Skeletal muscle satellite cell (primary cell): ENCODE measurements at regions not wholly inside any gene's neighbourhood (a gene's known extent, or its start where the extent isn't known, plus 50 kb on each side); places are given as distances from the start of the nearest gene placed in this dataset.
"Not testable (repeated sequence)": the region's sequence is repeated elsewhere in the genome, so short reads cannot be mapped to it uniquely, and the experiment has no call there.

ENCODE experiments used
- H3K27me3 ChIP-seq: 2 replicates; pipeline ENCODE4 v1.7.0; 2013; ENCODE audit warnings: low read length; ENCODE audit not compliant: control insufficient read depth, insufficient read depth
- H3K36me3 ChIP-seq: 2 replicates; pipeline ENCODE4 v1.7.0; 2013; ENCODE audit warnings: mild to moderate bottlenecking, control low read depth, low read length; ENCODE audit not compliant: insufficient read depth
- H3K4me1 ChIP-seq: 2 replicates; pipeline ENCODE4 v1.7.0; 2013; ENCODE audit warnings: low read length; ENCODE audit not compliant: control insufficient read depth, insufficient read depth
- H3K4me2 ChIP-seq: 2 replicates; pipeline ENCODE4 v1.7.0; 2013; ENCODE audit warnings: mild to moderate bottlenecking, low read length
- H3K4me3 ChIP-seq: 2 replicates; pipeline ENCODE4 v1.7.0; 2013; ENCODE audit warnings: low read length
- H3K9ac ChIP-seq: 2 replicates; pipeline ENCODE4 v1.7.0; 2013; ENCODE audit warnings: mild to moderate bottlenecking, low read depth, low read length, moderate library complexity
- H3K9me3 ChIP-seq: replicated peaks from 2 replicates; pipeline ENCODE4 v1.7.0; 2013; ENCODE audit warnings: mild to moderate bottlenecking, control low read depth, low read length

GRCh38 chr3:30320392-30320791 is 286.0 kb upstream of the TGFBR2 start:
- Histone ChIP-seq H3K4me2 (no peak overlapping the region), H3K9me3 (no peaks in the 10 kb centered on the region), H3K4me3 (no peak overlapping the region), H3K4me1 (peaks cover 12% of the 10 kb centered on the region), H3K36me3 (no peaks in the 10 kb centered on the region), H3K27me3 (no peaks in the 10 kb centered on the region), H3K9ac (no peak overlapping the region)

- no peak overlapping the region for H3K4me2 ChIP-seq
- H3K36me3 ChIP-seq, result no peaks in the 10 kb centered on the region
- no peak overlapping the region for H3K9ac ChIP-seq
- H3K27me3 ChIP-seq, result no peaks in the 10 kb centered on the region
- H3K4me1 ChIP-seq, result peaks cover 6% of the 10 kb centered on the region
- no peak overlapping the region for H3K4me3 ChIP-seq
- H3K9me3 ChIP-seq, result no peaks in the 10 kb centered on the region
Measured at GRCh38 chr3:30321065-30321464, 285.3 kb upstream of the TGFBR2 start.

- H3K9ac ChIP-seq, H3K4me3 ChIP-seq, H3K9me3 ChIP-seq, H3K4me1 ChIP-seq, H3K36me3 ChIP-seq, H3K4me2 ChIP-seq, H3K27me3 ChIP-seq: not testable (repeated sequence)
Measured at GRCh38 chr3:30323649-30324048, 282.8 kb upstream of the TGFBR2 start.

GRCh38 chr3:30324587-30324986 is 281.8 kb upstream of the TGFBR2 start:
- peak overlapping the region; percentile 15 for H3K4me2 ChIP-seq
- H3K4me3 ChIP-seq, result no peak overlapping the region
- no peaks in the 10 kb centered on the region for H3K36me3 ChIP-seq
- H3K9me3 ChIP-seq, result no peaks in the 10 kb centered on the region
- peak overlapping the region; percentile 67 for H3K9ac ChIP-seq
- H3K27me3 ChIP-seq, result no peaks in the 10 kb centered on the region
- H3K4me1 ChIP-seq, result peaks cover 8% of the 10 kb centered on the region

GRCh38 chr3:30327976-30328375 is 278.4 kb upstream of the TGFBR2 start:
- not testable (repeated sequence) for H3K4me2 ChIP-seq, H3K9me3 ChIP-seq, H3K4me3 ChIP-seq, H3K27me3 ChIP-seq, H3K36me3 ChIP-seq, H3K9ac ChIP-seq
- peaks cover 14% of the 10 kb centered on the region for H3K4me1 ChIP-seq

- H3K4me1 ChIP-seq, result peaks cover 19% of the 10 kb centered on the region
- H3K36me3 ChIP-seq, H3K9ac ChIP-seq, H3K9me3 ChIP-seq, H3K4me2 ChIP-seq, H3K4me3 ChIP-seq, H3K27me3 ChIP-seq: not testable (repeated sequence)
Measured at GRCh38 chr3:30328935-30329334, 277.5 kb upstream of the TGFBR2 start.

GRCh38 chr3:30331519-30331918 is 274.9 kb upstream of the TGFBR2 start:
- Histone ChIP-seq H3K9ac (no peak overlapping the region), H3K9me3 (no peaks in the 10 kb centered on the region), H3K4me3 (no peak overlapping the region), H3K4me1 (peaks cover 18% of the 10 kb centered on the region), H3K4me2 (no peak overlapping the region), H3K36me3 (no peaks in the 10 kb centered on the region), H3K27me3 (no peaks in the 10 kb centered on the region)

GRCh38 chr3:30332196-30333021 is 274.0 kb upstream of the TGFBR2 start:
- H3K4me2 ChIP-seq, result no peak overlapping the region
- no peaks in the 10 kb centered on the region for H3K9me3 ChIP-seq
- H3K27me3 ChIP-seq, result no peaks in the 10 kb centered on the region
- H3K4me1 ChIP-seq, result peaks cover 17% of the 10 kb centered on the region
- H3K9ac ChIP-seq, result no peak overlapping the region
- no peaks in the 10 kb centered on the region for H3K36me3 ChIP-seq
- no peak overlapping the region for H3K4me3 ChIP-seq

- Histone ChIP-seq H3K4me1 (peaks cover 17% of the 10 kb centered on the region), H3K4me3 (no peak overlapping the region), H3K36me3 (no peaks in the 10 kb centered on the region), H3K27me3 (no peaks in the 10 kb centered on the region), H3K9me3 (no peaks in the 10 kb centered on the region), H3K4me2 (no peak overlapping the region), H3K9ac (no peak overlapping the region)
Measured at GRCh38 chr3:30333143-30333542, 273.3 kb upstream of the TGFBR2 start.

- no peak overlapping the region for H3K4me3 ChIP-seq
- H3K27me3 ChIP-seq, result no peaks in the 10 kb centered on the region
- H3K4me1 ChIP-seq, result peaks cover 17% of the 10 kb centered on the region
- no peaks in the 10 kb centered on the region for H3K36me3 ChIP-seq
- H3K9me3 ChIP-seq, result no peaks in the 10 kb centered on the region
- no peak overlapping the region for H3K9ac ChIP-seq
- H3K4me2 ChIP-seq, result no peak overlapping the region
Measured at GRCh38 chr3:30333903-30334302, 272.5 kb upstream of the TGFBR2 start.

GRCh38 chr3:30340500-30340899 is 265.9 kb upstream of the TGFBR2 start:
- Histone ChIP-seq H3K9me3 (no peaks in the 10 kb centered on the region), H3K36me3 (no peaks in the 10 kb centered on the region), H3K4me1 (peaks cover 41% of the 10 kb centered on the region), H3K4me3 (no peak overlapping the region), H3K4me2 (no peak overlapping the region), H3K27me3 (no peaks in the 10 kb centered on the region), H3K9ac (no peak overlapping the region)

- H3K4me3 ChIP-seq, result no peak overlapping the region
- H3K9me3 ChIP-seq, result no peaks in the 10 kb centered on the region
- no peaks in the 10 kb centered on the region for H3K27me3 ChIP-seq
- H3K9ac ChIP-seq, result no peak overlapping the region
- no peaks in the 10 kb centered on the region for H3K36me3 ChIP-seq
- H3K4me2 ChIP-seq, result no peak overlapping the region
- H3K4me1 ChIP-seq, result peaks cover 47% of the 10 kb centered on the region
Measured at GRCh38 chr3:30341079-30341478, 265.3 kb upstream of the TGFBR2 start.
